Fibroblast of lung (primary cell): ENCODE measurements at regions not wholly inside any gene's neighbourhood (a gene's known extent, or its start where the extent isn't known, plus 50 kb on each side); places are given as distances from the start of the nearest gene placed in this dataset.

ENCODE experiments used
- CTCF ChIP-seq, 2 donors: IDR thresholded peaks in 1 of 2; conservative IDR thresholded peaks in 1 of 2; 1 replicate in 1 of 2; 2 replicates in 1 of 2; pipeline ENCODE4 v1.5.1; 2011 to 2012; ENCODE audit warnings: low read length in 2 of 2, control low read depth in 1 of 2, inconsistent platforms in 1 of 2, low read depth in 1 of 2, mild to moderate bottlenecking in 1 of 2
- EZH2 ChIP-seq: IDR thresholded peaks from 2 replicates; pipeline ENCODE4 v1.5.1; 2012; ENCODE audit warnings: low read length, control low read depth, mild to moderate bottlenecking; ENCODE audit errors: missing control alignments

GRCh38 chr20:57870597-57871236, 160.9 kb upstream of the PMEPA1 start:
- TF ChIP-seq EZH2, result no peak
- no peak for TF ChIP-seq CTCF (conservative IDR thresholded peaks at IDR 0.05 in 1 of 2, IDR thresholded peaks at IDR 0.05 in 1 of 2; ENCODE audit: low read depth in 1 of 2, low read length in 2 of 2)
